ENCODE measurements at regions not wholly inside any gene's neighbourhood (a gene's known extent, or its start where the extent isn't known, plus 50 kb on each side); places are given as distances from the start of the nearest gene placed in this dataset.
"Not testable (repeated sequence)": the region's sequence is repeated elsewhere in the genome, so short reads cannot be mapped to it uniquely, and the experiment has no call there.

DNA sequence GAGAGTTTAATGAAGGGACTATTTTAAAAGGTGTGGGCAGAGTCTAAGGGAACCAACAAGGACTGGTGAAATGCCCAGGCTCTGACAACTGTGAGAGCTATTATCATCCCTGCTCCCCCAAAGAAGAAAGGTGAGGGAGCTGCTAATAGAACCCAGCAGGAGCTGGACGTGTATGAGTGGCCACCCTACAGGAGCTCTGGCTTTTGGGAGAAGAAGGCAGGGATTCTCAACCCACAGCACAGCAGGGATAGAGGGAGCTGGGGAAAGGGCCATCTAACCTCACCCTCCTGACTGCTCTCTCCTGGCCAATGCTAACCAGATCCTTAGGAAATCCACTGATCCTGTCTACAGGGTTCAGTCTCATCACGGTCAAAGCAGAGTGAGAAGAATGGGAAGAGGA, 57.1 kb downstream of the GRIN2B start:
- no peak for DNase-seq (ENCODE audit: low spot score)

DNA sequence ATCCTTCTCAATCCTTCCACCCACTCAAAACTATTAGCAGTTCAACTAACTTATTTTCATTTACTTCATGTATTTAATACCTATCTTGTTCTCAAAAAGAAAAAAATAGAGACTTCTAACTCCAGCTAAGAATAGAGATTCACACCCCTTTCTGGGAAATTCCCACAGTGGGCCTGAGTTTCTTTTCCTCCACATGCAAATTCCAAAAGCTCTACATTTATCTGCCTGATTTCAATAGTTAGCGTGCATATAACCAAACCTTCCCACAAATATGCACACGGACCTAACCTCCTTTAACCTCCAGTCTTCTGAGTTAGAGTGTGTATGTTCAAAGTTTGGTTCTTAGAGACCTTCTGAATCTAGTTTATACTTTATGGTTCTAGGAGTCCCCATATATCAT, 62.5 kb downstream of the GRIN2B start:
- DNase-seq (ENCODE audit: low spot score): no peak

- DNase-seq (ENCODE audit: low spot score): no peak
Observed at GRCh38 chr12:13915096-13915495, 66.3 kb downstream of the GRIN2B start.

- no peak for DNase-seq (ENCODE audit: low spot score)
Observed at GRCh38 chr12:13913371-13913770, 68.0 kb downstream of the GRIN2B start.

- no peak for DNase-seq (ENCODE audit: low spot score)
Observed at GRCh38 chr12:13911756-13912554, 69.4 kb downstream of the GRIN2B start.

- DNase-seq (ENCODE audit: low spot score): no peak
Observed at GRCh38 chr12:13905794-13906193, 75.6 kb downstream of the GRIN2B start.

DNA sequence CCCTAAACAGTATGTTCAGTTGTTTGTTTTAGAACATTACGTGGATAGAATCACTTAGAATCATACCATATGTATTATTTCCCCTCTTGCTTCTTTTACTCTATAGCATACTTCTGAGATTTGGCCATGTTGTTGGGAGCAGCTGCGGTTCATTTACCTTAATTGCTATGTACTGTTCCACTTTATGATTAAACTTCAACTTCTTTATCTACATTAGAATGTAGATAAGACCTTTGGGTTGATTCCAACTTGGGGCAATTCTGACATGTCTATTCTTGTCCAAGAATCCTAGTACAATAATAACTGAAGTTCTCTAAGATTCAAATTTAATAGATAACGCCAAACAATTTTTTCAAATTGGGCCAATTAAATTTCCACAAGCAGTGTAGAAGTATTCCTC, 80.7 kb downstream of the GRIN2B start:
- DNase-seq (ENCODE audit: low spot score): no peak

- DNase-seq (ENCODE audit: low spot score): not testable (repeated sequence)
Observed at GRCh38 chr12:13898387-13898786, 83.0 kb downstream of the GRIN2B start.

GRCh38 chr12:13897811-13898210, 83.6 kb downstream of the GRIN2B start:
- no peak for DNase-seq (ENCODE audit: low spot score)

DNA sequence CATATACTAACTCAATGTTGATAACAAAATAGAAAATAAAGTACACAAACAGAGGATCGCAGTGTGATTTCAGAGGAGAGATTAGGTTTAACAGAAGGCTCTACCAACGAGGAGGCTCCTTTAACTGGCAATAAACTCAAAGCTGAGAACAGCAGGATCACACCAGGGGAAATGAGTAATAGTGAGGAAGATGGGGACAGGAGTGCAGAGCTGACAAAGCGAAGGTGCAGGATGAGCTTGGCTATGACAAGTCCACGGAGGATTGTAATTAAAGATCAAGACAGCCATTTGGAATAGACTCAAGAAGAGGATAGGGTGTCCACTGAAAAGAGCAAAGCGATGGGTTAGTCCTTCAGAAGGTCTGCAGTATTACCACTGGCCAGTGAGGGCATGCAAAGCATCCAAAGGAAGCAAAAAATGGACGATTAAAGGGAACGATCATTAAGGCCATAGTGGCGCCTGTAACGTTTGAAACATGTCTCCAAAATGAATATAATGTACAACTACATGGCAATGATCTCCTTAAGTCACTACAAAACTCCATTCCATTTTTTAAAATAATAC, 85.3 kb downstream of the GRIN2B start:
- no peak for DNase-seq (ENCODE audit: low spot score)

DNA sequence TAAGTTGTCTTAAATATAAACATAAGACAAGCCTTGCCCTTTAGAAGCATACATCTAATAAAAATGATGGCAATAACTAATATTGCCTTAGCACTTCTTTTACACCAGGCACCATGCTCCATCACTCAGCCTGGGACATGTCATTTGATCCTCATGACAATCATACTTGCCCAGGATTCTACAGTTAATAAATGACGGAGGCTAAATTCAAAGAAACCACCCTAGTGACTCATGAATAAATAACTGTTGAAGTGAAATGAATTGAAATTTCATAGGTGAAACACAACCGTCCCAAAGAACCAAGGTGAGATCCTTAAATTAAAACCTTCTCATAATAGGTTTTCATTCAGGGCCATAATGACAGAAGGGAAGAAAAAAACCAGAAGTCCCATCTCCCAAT, 89.5 kb downstream of the GRIN2B start:
- no peak for DNase-seq (ENCODE audit: low spot score)

GRCh38 chr12:13890943-13891342, 90.5 kb downstream of the GRIN2B start:
- DNase-seq (ENCODE audit: low spot score): no peak

DNA sequence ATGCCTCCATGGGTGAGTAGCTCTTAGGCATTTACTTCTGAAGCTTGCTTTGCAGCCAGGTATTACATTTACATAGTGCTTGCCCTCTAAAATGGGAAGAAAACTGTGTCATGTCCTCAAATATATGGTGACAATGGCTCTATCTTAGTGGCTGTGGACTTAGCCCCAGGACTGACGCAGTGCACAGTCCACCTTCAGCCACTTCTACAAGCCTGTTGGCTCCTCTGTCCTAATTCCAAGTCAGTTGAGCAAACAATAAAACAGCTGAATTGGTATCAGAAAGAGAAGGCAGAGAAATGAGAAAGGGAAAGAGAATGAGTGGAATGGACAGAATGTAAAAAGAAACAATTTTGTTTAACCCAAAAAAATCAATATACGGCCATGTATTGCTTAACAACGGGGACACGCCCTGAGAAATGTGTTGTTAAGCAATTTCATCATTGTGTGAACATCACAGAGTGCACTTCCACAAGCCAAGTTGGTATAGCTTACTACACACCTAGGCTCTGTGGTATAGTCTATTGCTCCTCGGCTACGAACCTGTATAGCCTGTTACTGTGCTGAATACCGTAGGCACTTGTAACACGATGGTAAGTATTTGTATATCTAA, 93.5 kb downstream of the GRIN2B start:
- DNase-seq (ENCODE audit: low spot score): no peak

DNA sequence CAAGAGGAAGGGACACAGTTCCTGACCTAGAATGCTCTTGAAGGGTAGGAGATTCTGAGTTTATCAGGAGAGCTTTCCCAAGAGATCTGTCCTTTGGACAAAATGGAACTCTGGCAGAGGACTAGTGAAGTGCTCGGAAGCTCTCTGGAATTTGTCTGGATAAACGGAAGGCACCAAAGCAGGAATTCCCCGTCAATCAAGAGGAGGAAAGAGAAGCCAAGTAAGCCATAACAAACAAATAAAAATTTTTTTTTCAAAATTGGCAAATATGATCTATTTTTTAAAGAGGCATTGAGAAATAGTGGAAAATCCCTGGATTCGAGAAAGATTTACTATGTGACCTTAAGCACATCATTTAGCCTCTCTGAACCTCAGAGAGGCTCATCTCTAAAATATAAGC, 99.2 kb downstream of the GRIN2B start:
- no peak for DNase-seq (ENCODE audit: low spot score)

DNA sequence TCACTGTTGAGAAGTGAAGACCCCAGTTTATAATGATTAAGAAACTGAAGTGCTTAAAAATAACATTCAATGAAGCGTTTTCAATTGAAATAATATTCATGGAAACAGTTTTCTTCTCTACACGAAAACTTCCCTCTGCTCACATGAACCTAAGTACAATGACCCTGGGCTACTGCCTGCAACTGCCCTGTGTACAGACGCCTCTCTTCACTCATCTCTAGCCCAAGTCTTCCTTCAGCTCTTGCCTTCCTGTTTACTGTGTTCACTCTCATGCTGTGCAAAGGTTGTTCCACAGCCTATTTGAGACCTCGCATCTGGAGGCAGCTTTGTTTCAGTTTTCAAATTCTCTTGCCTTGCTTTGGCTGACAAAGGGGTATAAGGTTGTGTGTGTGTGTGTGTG, 100.8 kb downstream of the GRIN2B start:
- DNase-seq (ENCODE audit: low spot score): no peak

DNA sequence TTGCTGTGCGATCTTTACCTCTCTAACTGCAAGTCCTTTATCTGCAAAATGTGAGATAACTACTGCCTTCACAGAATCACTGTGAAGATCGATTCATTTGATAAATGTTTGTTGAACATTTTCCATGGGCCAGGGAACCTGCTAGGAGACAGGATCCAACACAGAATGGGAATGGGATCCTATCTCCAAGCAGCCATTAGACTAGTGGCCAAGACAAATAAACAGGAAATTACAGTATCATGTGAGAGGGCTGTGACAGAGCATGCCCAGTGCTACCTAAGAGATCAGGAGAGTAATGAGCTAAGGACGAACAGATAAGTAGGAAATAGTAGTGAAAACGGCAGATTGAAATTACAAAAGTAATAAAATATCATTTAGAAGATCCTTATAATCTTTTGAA, 105.7 kb downstream of the GRIN2B start:
- no peak for DNase-seq (ENCODE audit: low spot score)

DNA sequence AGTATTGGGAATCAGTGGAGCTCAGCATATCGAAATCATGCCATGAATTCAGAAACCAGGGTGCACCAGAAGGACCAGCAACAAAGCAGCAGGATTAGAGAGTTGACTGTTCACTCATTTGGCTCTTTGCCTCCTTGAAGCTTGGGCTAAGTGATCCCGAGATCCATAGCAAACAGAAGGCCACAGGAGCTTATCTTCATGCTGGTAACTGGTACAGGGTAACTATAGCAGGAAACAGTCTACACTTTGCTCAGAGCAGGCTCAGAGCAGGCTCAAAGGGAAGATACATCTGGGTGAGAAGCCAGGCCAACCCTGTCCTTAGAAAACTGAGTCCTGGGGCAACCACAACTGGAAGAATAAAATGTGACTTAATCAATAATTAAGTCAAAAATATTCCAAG, 111.1 kb downstream of the GRIN2B start:
- no peak for DNase-seq (ENCODE audit: low spot score)

- peak; percentile 85 for DNase-seq (ENCODE audit: low spot score)
Observed at GRCh38 chr12:13864081-13864673, 117.2 kb downstream of the GRIN2B start.

DNA sequence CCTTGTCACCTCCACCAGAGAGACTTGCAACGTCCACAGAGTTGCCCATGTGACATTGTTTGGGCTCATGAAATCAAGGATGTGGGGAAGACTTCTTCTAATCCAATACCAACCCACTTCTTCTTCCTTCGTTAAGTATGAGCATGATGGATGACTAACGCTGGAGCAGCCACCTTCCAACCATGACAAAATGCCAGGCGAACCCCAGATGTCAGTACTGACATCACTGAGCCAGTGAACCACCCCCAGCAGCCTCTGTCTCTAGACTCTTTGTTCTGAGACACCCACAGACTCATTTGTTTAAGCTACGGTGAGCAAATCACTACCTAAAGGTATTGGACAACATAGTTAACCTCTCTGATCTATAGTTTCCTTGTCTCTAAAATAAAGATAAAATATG, 123.7 kb downstream of the GRIN2B start:
- DNase-seq (ENCODE audit: low spot score): no peak

DNA sequence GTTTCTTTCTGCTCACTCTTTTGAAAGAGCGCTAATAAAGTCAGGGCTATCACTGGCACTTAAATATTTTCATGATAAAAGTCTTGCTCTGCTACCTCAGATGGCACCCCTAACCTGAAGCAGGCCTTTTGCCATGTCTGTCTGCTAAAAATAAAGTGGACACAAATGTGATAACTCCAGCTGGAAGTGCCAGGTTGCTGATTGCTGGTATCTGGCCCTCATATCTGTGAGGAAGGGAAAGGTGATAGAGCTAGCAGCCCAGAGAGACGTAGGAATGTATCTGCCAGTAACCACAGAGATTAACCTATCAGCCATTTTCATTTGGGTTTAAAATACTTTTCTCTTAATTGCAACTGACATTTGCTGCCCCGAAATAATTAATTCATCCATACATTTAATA, 127.9 kb downstream of the GRIN2B start:
- no peak for DNase-seq (ENCODE audit: low spot score)

DNA sequence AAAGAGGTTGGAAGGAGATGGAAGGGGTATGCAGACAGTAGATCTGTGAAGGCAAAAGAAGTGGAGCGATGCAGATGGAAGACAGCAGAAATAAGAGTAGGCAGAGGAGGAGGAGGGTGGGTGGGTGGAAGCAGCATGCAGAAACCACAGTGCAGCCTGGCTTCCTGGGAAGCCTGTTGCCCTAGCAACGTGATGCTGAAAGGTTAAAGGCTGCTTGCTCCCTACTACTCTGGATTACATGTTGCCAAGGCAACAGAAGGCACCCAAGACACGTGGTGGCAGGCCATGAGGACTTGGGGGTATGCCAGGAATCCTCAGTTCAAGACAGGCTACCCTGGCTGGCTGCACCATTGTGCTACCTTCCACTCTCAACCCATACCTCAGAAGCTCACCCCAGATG, 129.6 kb downstream of the GRIN2B start:
- peak; percentile 78 for DNase-seq (ENCODE audit: low spot score)

DNA sequence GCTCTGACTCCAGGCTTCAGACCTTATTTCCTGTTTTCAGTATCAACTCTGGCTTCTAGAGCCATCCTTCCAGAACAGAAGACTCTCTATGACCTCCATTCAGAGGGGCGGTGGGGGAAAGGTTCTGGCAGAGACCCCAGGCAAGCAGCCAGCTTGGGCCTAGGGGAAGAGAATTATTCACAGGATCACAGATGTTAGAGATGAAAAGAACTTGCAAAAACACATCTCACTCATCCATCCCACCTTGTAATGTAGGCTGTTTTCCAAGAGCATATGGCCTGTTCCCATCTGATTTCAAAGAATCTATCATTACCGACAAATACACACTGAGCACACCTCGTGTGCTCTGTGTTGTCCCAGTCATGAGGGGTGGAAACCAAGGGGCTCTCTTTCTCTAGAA, 131.9 kb downstream of the GRIN2B start:
- no peak for DNase-seq (ENCODE audit: low spot score)

DNA sequence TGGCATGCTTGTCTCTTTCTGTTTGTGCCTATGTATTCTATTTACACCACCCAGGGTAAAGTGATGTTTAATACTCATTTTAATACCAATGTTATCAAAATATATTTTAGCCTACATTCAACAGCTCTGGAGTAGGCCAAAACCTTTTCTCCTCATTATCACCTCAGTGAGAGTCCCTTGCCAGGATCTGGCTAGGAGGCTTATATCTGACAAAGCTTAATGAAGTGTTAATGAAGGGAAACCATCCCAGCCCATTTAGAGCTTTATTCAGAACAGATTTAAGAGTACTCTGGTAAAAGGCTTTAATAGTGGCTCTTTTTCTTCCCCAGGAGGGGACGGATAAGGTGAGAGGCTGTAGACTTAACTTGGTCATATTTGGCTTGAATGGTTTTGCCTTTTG, 137.6 kb downstream of the GRIN2B start:
- no peak for DNase-seq (ENCODE audit: low spot score)
